ENCODE measurements at regions not wholly inside any gene's neighbourhood (a gene's known extent, or its start where the extent isn't known, plus 50 kb on each side); places are given as distances from the start of the nearest gene placed in this dataset.

- TF ChIP-seq CTCF (IDR thresholded peaks at IDR 0.05) (no peak), POLR2A (IDR thresholded peaks at IDR 0.05) (no peak)
Observed at GRCh38 chr1:101300916-101301315, 64.1 kb downstream of the S1PR1 start.

Measured in heart left ventricle (tissue), 13 donors.